ENCODE measurements at regions not wholly inside any gene's neighbourhood (a gene's known extent, or its start where the extent isn't known, plus 50 kb on each side); places are given as distances from the start of the nearest gene placed in this dataset.

DNA sequence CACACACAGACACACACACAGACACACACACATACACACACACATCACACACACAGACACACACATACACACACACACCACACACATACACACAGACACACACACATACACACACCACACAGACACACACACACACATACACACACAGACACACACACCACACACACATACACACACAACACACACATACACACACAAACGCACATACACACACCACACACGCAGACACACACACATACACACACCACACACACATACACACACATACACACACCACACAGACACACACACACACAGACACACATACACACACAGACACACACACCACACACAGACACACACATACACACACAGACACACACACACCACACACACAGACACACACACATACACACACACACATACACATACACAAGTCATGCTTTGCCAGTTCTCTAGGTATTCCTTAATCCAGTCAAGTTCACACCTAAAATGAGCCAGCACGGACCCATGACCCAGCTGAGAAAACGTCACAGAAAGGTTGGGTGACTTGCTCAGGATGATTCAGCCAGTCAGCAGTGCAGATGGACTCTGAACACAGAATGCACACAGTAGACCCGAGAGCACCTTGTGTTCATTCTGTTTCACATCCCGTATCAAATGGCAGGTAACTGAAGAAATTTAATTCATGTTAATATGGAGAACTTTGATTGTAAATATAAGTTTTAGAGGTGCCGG is 746.4 kb downstream of the MTRR start:
- no peaks in the 10 kb centered on the region for H3K9me3 ChIP-seq (ENCODE audit: control insufficient read depth, insufficient read depth, low read length)
- H3K4me3 ChIP-seq (ENCODE audit: low read depth, low read length): no peak overlapping the region
- H3K9ac ChIP-seq (ENCODE audit: low read depth, low read length): no peak overlapping the region
- no peaks in the 10 kb centered on the region for H3K27me3 ChIP-seq (ENCODE audit: control insufficient read depth, insufficient read depth, low read length)
- no peaks in the 10 kb centered on the region for H3K36me3 ChIP-seq (ENCODE audit: control insufficient read depth, insufficient read depth, low read length)
- no peak overlapping the region for H3K27ac ChIP-seq (ENCODE audit: low read depth, low read length)
- no peaks in the 10 kb centered on the region for H3K4me1 ChIP-seq (ENCODE audit: control insufficient read depth, insufficient read depth, low read length)

DNA sequence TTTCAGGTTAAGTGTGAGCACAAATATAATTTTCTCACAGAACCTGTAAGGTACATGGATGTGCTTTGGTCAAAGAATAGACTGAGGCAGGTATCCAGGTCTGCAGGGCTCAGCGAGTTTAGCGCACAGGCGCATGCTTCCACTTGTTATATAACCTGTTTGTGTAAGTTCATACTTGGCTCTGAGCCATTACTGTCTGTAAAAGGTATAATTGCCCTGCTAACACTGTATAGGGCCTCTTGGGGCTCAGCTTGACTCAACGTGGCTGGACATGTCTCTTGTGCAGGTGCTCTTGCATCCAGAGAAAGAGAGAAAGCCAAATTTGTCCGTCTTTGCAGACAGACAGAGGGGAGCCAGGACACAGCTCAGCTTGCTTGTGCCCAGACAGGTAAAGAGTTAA is 759.6 kb downstream of the MTRR start:
- no peaks in the 10 kb centered on the region for H3K4me1 ChIP-seq (ENCODE audit: control insufficient read depth, insufficient read depth, low read length)
- H3K9ac ChIP-seq (ENCODE audit: low read depth, low read length): no peak overlapping the region
- H3K9me3 ChIP-seq (ENCODE audit: control insufficient read depth, insufficient read depth, low read length): no peaks in the 10 kb centered on the region
- H3K4me3 ChIP-seq (ENCODE audit: low read depth, low read length): no peak overlapping the region
- H3K27me3 ChIP-seq (ENCODE audit: control insufficient read depth, insufficient read depth, low read length): no peaks in the 10 kb centered on the region
- H3K36me3 ChIP-seq (ENCODE audit: control insufficient read depth, insufficient read depth, low read length): no peaks in the 10 kb centered on the region
- H3K27ac ChIP-seq (ENCODE audit: low read depth, low read length): no peak overlapping the region

- Histone ChIP-seq H3K4me3 (ENCODE audit: low read depth, low read length) (no peak overlapping the region), H3K36me3 (ENCODE audit: control insufficient read depth, insufficient read depth, low read length) (no peaks in the 10 kb centered on the region), H3K27me3 (ENCODE audit: control insufficient read depth, insufficient read depth, low read length) (no peaks in the 10 kb centered on the region), H3K9ac (ENCODE audit: low read depth, low read length) (no peak overlapping the region), H3K9me3 (ENCODE audit: control insufficient read depth, insufficient read depth, low read length) (no peaks in the 10 kb centered on the region), H3K27ac (ENCODE audit: low read depth, low read length) (no peak overlapping the region), H3K4me1 (ENCODE audit: control insufficient read depth, insufficient read depth, low read length) (peaks cover 5% of the 10 kb centered on the region; the same call in 1 of the 2 replicates)
These were observed 764.3 kb downstream of the MTRR start for GRCh38 chr5:8633259-8633658.

DNA sequence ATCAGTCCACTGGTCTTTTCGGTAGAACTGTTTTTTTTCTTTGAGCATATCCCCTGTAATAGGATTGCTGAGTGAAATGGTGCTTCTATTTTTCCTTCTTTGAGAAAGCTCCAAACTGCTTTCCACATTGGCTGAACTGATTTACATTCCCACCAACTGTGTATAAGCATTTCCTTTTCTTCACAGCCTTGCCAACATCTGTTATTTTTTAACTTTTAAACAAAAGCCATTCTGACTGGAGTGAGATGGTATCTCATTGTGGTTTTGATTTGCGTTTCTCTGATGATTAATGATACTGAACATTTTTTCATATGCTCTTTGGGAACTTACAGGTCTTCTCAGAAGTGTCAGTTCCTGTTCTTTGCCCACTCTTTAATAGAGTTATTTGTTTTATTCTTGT is 764.7 kb downstream of the MTRR start:
- Histone ChIP-seq H3K27me3 (ENCODE audit: control insufficient read depth, insufficient read depth, low read length) (no peaks in the 10 kb centered on the region), H3K36me3 (ENCODE audit: control insufficient read depth, insufficient read depth, low read length) (no peaks in the 10 kb centered on the region), H3K9ac (ENCODE audit: low read depth, low read length) (no peak overlapping the region), H3K4me3 (ENCODE audit: low read depth, low read length) (no peak overlapping the region), H3K9me3 (ENCODE audit: control insufficient read depth, insufficient read depth, low read length) (no peaks in the 10 kb centered on the region), H3K4me1 (ENCODE audit: control insufficient read depth, insufficient read depth, low read length) (peaks cover 5% of the 10 kb centered on the region; the same call in 1 of the 2 replicates), H3K27ac (ENCODE audit: low read depth, low read length) (no peak overlapping the region)

- no peak overlapping the region for H3K4me3 ChIP-seq (ENCODE audit: low read depth, low read length)
- H3K36me3 ChIP-seq (ENCODE audit: control insufficient read depth, insufficient read depth, low read length): no peaks in the 10 kb centered on the region
- no peak overlapping the region for H3K9ac ChIP-seq (ENCODE audit: low read depth, low read length)
- no peaks in the 10 kb centered on the region for H3K27me3 ChIP-seq (ENCODE audit: control insufficient read depth, insufficient read depth, low read length)
- H3K9me3 ChIP-seq (ENCODE audit: control insufficient read depth, insufficient read depth, low read length): no peaks in the 10 kb centered on the region
- peaks cover 5% of the 10 kb centered on the region; the same call in 1 of the 2 replicates for H3K4me1 ChIP-seq (ENCODE audit: control insufficient read depth, insufficient read depth, low read length)
- H3K27ac ChIP-seq (ENCODE audit: low read depth, low read length): no peak overlapping the region
These were observed 765.3 kb downstream of the MTRR start for GRCh38 chr5:8634219-8634618.

DNA sequence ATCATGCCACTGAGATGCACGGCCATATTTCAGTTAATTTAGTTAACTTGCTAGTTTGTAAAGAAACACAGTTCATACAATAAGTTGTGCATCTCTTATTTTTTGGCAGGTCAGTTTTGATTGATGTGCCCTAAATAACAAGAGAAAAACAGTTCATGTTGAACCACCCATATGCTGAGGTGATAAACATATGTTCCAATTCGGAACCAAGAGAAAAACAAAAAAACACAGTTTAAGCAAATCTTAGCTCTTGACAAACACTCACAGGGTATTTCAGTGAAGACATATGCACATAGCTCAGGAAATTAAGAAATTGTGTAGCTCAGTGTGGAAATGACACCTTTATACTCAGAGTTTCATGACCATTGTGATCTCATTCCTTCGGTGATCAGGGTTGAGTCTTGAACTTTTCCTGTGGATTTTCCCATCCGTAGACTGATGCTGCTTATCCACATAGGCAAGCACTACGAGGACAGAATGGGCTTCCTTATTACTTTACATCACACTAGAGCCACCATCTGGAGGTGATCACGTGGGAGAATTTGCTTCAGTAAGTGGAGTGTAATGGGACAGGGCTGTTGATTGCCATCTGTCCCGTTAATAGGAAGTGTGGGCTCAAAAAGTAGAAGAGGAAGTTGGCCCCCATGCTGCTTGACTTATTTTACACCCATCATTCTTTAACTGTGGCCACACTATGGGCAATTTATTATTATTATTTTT is 773.0 kb downstream of the MTRR start:
- Histone ChIP-seq H3K9me3 (ENCODE audit: control insufficient read depth, insufficient read depth, low read length) (no peaks in the 10 kb centered on the region), H3K36me3 (ENCODE audit: control insufficient read depth, insufficient read depth, low read length) (no peaks in the 10 kb centered on the region), H3K27me3 (ENCODE audit: control insufficient read depth, insufficient read depth, low read length) (no peaks in the 10 kb centered on the region), H3K27ac (ENCODE audit: low read depth, low read length) (no peak overlapping the region), H3K4me1 (ENCODE audit: control insufficient read depth, insufficient read depth, low read length) (no peaks in the 10 kb centered on the region), H3K4me3 (ENCODE audit: low read depth, low read length) (no peak overlapping the region), H3K9ac (ENCODE audit: low read depth, low read length) (no peak overlapping the region)

DNA sequence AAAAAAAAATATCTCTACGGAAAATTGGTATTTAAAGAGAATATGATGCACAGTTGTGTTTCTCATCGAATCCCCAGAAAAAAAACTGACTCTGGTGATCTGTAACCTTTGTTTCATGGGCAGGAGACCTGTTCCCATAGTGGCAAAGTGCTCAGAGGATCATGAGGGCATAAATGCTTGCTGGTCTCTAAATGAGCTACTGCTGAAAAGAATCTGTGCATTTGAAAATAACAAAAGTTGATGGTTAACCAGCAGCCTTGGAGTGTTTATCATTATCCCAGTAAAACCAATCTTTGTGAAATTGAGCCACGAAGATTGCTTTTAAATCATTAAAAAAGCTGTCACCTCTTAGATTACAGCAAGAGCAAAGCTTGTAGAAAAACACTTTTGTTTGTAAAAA is 775.4 kb downstream of the MTRR start:
- Histone ChIP-seq H3K36me3 (ENCODE audit: control insufficient read depth, insufficient read depth, low read length) (no peaks in the 10 kb centered on the region), H3K4me3 (ENCODE audit: low read depth, low read length) (no peak overlapping the region), H3K4me1 (ENCODE audit: control insufficient read depth, insufficient read depth, low read length) (no peaks in the 10 kb centered on the region), H3K9me3 (ENCODE audit: control insufficient read depth, insufficient read depth, low read length) (no peaks in the 10 kb centered on the region), H3K9ac (ENCODE audit: low read depth, low read length) (no peak overlapping the region), H3K27ac (ENCODE audit: low read depth, low read length) (no peak overlapping the region), H3K27me3 (ENCODE audit: control insufficient read depth, insufficient read depth, low read length) (no peaks in the 10 kb centered on the region)

DNA sequence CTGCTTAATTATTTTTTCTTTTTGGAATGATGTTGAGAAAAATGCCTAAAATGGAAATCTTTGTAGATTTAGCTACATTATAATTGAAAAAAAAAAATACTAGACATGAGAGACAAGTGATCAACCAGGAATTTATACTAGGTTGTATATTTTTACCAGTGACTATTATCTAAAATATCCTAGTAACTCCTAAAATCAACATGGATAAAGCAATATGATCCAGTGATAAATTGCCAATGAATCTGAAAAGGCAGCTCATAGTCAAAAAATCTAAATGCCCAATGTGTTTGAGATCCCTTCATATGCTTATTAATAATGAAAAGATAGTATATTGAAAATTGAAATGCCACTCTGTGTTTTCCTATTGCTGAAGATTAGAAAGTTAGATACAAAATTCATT is 778.2 kb downstream of the MTRR start:
- Histone ChIP-seq H3K4me1 (ENCODE audit: control insufficient read depth, insufficient read depth, low read length) (no peaks in the 10 kb centered on the region), H3K9me3 (ENCODE audit: control insufficient read depth, insufficient read depth, low read length) (no peaks in the 10 kb centered on the region)

GRCh38 chr5:8650186-8650585 is 781.2 kb downstream of the MTRR start:
- H3K27me3 ChIP-seq (ENCODE audit: control insufficient read depth, insufficient read depth, low read length): no peaks in the 10 kb centered on the region
- no peak overlapping the region for H3K9ac ChIP-seq (ENCODE audit: low read depth, low read length)
- no peak overlapping the region for H3K4me3 ChIP-seq (ENCODE audit: low read depth, low read length)
- H3K9me3 ChIP-seq (ENCODE audit: control insufficient read depth, insufficient read depth, low read length): no peaks in the 10 kb centered on the region
- H3K36me3 ChIP-seq (ENCODE audit: control insufficient read depth, insufficient read depth, low read length): no peaks in the 10 kb centered on the region
- H3K27ac ChIP-seq (ENCODE audit: low read depth, low read length): no peak overlapping the region
- H3K4me1 ChIP-seq (ENCODE audit: control insufficient read depth, insufficient read depth, low read length): no peaks in the 10 kb centered on the region

More for the DNA sequence above, 778.2 kb downstream of the MTRR start:
- Histone ChIP-seq H3K9ac (ENCODE audit: low read depth, low read length) (no peak overlapping the region), H3K27ac (ENCODE audit: low read depth, low read length) (no peak overlapping the region), H3K36me3 (ENCODE audit: control insufficient read depth, insufficient read depth, low read length) (no peaks in the 10 kb centered on the region), H3K27me3 (ENCODE audit: control insufficient read depth, insufficient read depth, low read length) (no peaks in the 10 kb centered on the region), H3K4me3 (ENCODE audit: low read depth, low read length) (no peak overlapping the region)

DNA sequence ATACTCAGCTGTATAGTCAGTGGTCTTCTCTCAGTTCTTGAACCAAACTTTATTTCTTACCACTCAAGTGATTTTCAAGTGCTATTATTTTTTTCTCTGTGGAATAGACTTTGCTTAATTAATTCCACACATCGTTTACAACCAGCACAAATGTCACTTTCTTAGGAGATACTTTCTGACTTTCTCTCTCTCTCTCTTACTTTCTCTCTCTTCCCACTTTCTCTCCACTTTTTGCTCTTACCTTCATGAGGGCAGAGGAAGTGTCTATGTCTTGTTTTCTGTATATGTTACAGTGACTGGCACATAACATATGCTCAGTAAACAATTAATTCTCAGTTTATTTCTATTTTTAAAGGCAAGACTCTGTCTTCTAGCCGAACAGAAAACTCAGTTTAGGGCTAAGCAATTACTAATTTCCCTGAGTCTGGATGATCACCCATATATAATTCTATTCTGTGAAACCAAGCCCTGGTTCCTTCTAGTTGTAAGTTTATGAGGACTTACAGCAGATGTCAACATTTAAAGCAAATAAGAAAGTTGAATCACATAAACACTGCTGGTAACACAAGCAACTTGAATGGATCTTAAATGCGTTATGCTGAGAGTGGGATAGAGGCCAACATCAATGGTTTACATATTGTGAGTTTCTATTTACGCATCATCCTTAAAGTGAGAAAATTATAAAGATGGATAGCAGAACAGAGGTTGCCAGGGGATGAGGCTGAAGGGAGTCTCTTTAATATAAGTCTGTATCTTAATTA is 791.4 kb downstream of the MTRR start:
- H3K27me3 ChIP-seq (ENCODE audit: control insufficient read depth, insufficient read depth, low read length): no peaks in the 10 kb centered on the region
- no peak overlapping the region for H3K4me3 ChIP-seq (ENCODE audit: low read depth, low read length)
- no peaks in the 10 kb centered on the region for H3K9me3 ChIP-seq (ENCODE audit: control insufficient read depth, insufficient read depth, low read length)
- no peaks in the 10 kb centered on the region for H3K4me1 ChIP-seq (ENCODE audit: control insufficient read depth, insufficient read depth, low read length)
- no peak overlapping the region for H3K9ac ChIP-seq (ENCODE audit: low read depth, low read length)
- no peaks in the 10 kb centered on the region for H3K36me3 ChIP-seq (ENCODE audit: control insufficient read depth, insufficient read depth, low read length)
- H3K27ac ChIP-seq (ENCODE audit: low read depth, low read length): no peak overlapping the region

- H3K36me3 ChIP-seq (ENCODE audit: control insufficient read depth, insufficient read depth, low read length): no peaks in the 10 kb centered on the region
- H3K27me3 ChIP-seq (ENCODE audit: control insufficient read depth, insufficient read depth, low read length): no peaks in the 10 kb centered on the region
- no peak overlapping the region for H3K27ac ChIP-seq (ENCODE audit: low read depth, low read length)
- H3K9me3 ChIP-seq (ENCODE audit: control insufficient read depth, insufficient read depth, low read length): no peaks in the 10 kb centered on the region
- H3K4me1 ChIP-seq (ENCODE audit: control insufficient read depth, insufficient read depth, low read length): no peaks in the 10 kb centered on the region
- H3K9ac ChIP-seq (ENCODE audit: low read depth, low read length): no peak overlapping the region
- H3K4me3 ChIP-seq (ENCODE audit: low read depth, low read length): no peak overlapping the region
These were observed 794.4 kb downstream of the MTRR start for GRCh38 chr5:8663374-8663773.
